ENCODE measurements at regions not wholly inside any gene's neighbourhood (a gene's known extent, or its start where the extent isn't known, plus 50 kb on each side); places are given as distances from the start of the nearest gene placed in this dataset.

DNA sequence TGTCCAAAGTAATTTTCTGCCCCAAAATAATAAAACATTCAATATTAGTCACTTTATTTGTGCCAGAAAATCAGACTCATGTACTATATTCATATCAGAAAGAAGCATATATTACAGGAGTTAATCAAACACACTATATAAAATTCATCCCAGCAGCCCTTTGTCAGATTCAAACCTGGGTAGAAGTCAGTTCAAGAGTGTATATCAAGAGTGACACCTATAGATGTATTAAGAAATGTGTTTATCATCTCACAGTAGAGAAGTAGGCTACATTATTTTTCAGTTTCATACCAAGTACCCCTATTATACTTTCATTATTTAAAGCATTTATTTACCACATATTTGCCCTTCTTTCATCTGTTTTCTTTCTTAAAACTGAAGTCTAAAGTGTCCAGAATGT, 193.2 kb upstream of the DDX18 start:
- TF ChIP-seq, protein P1, sequence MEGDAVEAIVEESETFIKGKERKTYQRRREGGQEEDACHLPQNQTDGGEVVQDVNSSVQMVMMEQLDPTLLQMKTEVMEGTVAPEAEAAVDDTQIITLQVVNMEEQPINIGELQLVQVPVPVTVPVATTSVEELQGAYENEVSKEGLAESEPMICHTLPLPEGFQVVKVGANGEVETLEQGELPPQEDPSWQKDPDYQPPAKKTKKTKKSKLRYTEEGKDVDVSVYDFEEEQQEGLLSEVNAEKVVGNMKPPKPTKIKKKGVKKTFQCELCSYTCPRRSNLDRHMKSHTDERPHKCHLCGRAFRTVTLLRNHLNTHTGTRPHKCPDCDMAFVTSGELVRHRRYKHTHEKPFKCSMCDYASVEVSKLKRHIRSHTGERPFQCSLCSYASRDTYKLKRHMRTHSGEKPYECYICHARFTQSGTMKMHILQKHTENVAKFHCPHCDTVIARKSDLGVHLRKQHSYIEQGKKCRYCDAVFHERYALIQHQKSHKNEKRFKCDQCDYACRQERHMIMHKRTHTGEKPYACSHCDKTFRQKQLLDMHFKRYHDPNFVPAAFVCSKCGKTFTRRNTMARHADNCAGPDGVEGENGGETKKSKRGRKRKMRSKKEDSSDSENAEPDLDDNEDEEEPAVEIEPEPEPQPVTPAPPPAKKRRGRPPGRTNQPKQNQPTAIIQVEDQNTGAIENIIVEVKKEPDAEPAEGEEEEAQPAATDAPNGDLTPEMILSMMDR (IDR thresholded peaks at IDR 0.05): no peak
- TF ChIP-seq POLR2A (IDR thresholded peaks at IDR 0.05): no peak

Data from lower leg skin (tissue), 3 donors.